ENCODE measurements at regions not wholly inside any gene's neighbourhood (a gene's known extent, or its start where the extent isn't known, plus 50 kb on each side); places are given as distances from the start of the nearest gene placed in this dataset.

DNA sequence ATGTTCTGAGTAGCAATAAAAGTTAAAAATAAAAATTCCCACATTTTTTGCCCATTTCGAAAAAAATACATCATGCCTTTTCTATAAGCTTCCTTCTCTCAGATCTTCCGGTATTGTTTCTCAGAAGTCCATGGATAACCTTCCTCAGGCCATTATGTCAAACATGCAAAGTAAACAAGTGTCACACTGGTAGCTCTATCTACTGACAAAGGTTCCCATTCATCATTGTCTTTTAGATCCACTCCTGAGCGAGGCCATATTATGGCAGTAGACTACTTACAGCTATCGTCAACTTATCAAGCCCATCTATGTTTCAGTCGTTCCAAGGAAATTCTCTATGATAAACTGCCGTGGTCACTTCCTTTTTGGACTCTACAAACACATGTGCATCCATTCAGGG, 1068.2 kb downstream of the GLUD2 start:
- TF ChIP-seq HNF4G (IDR thresholded peaks at IDR 0.05) = no peak
- TF ChIP-seq, protein P1, sequence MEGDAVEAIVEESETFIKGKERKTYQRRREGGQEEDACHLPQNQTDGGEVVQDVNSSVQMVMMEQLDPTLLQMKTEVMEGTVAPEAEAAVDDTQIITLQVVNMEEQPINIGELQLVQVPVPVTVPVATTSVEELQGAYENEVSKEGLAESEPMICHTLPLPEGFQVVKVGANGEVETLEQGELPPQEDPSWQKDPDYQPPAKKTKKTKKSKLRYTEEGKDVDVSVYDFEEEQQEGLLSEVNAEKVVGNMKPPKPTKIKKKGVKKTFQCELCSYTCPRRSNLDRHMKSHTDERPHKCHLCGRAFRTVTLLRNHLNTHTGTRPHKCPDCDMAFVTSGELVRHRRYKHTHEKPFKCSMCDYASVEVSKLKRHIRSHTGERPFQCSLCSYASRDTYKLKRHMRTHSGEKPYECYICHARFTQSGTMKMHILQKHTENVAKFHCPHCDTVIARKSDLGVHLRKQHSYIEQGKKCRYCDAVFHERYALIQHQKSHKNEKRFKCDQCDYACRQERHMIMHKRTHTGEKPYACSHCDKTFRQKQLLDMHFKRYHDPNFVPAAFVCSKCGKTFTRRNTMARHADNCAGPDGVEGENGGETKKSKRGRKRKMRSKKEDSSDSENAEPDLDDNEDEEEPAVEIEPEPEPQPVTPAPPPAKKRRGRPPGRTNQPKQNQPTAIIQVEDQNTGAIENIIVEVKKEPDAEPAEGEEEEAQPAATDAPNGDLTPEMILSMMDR (IDR thresholded peaks at IDR 0.05; ENCODE audit: low read depth, low read length, missing input control) = no peak
- TF ChIP-seq GABPA (IDR thresholded peaks at IDR 0.05 in 1 of 2, conservative IDR thresholded peaks at IDR 0.05 in 1 of 2) = no peak
- no peak for TF ChIP-seq EGR1 (IDR thresholded peaks at IDR 0.05; ENCODE audit: low read depth in 2 of 2)
- TF ChIP-seq, protein P2, sequence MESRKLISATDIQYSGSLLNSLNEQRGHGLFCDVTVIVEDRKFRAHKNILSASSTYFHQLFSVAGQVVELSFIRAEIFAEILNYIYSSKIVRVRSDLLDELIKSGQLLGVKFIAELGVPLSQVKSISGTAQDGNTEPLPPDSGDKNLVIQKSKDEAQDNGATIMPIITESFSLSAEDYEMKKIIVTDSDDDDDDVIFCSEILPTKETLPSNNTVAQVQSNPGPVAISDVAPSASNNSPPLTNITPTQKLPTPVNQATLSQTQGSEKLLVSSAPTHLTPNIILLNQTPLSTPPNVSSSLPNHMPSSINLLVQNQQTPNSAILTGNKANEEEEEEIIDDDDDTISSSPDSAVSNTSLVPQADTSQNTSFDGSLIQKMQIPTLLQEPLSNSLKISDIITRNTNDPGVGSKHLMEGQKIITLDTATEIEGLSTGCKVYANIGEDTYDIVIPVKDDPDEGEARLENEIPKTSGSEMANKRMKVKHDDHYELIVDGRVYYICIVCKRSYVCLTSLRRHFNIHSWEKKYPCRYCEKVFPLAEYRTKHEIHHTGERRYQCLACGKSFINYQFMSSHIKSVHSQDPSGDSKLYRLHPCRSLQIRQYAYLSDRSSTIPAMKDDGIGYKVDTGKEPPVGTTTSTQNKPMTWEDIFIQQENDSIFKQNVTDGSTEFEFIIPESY (IDR thresholded peaks at IDR 0.05) = no peak
- TF ChIP-seq RAD21 (IDR thresholded peaks at IDR 0.05) = no peak
- TF ChIP-seq HNF4A (conservative IDR thresholded peaks at IDR 0.05) = no peak
- no peak for TF ChIP-seq FOXA1 (IDR thresholded peaks at IDR 0.05)
